WTC11 (cell line): ENCODE measurements at regions not wholly inside any gene's neighbourhood (a gene's known extent, or its start where the extent isn't known, plus 50 kb on each side); places are given as distances from the start of the nearest gene placed in this dataset.

ENCODE experiments used
- ATAC-seq: fragments of 200-7000 bp; cut with Tn5 transposase; 2 replicates; pipeline ENCODE4 v1.10.0; 2021; ENCODE audit warnings: mild to moderate bottlenecking, moderate library complexity
- CTCF ChIA-PET: fragments of 300-600 bp; sonication (Branson Sonifier 250); formaldehyde crosslinking; loops from one replicate; lab custom pipeline; 2021; ENCODE audit warnings: antibody characterized with exemption; lab: Charles Lee
- POLR2A ChIA-PET: fragments of 350-600 bp; sonication (Branson Sonifier 250); formaldehyde crosslinking; loops from one replicate; lab custom pipeline; 2021; ENCODE audit warnings: antibody characterized with exemption; lab: Charles Lee
- DNase-seq: peaks from one replicate; pipeline ENCODE4 v3.0.0; 2021; ENCODE audit warnings: low spot score
- H3K27ac Mint-ChIP-seq: 2 replicates; pipeline ENCODE4 v1.8.0; 2021; ENCODE audit warnings: mixed read lengths
- H3K27me3 Mint-ChIP-seq: 2 replicates; pipeline ENCODE4 v1.8.0; 2021; ENCODE audit warnings: low read depth, mild to moderate bottlenecking, moderate library complexity, mixed read lengths
- H3K36me3 Mint-ChIP-seq: 2 replicates; pipeline ENCODE4 v1.8.0; 2021; ENCODE audit warnings: mixed read lengths
- H3K4me1 Mint-ChIP-seq: 2 replicates; pipeline ENCODE4 v1.8.0; 2022; ENCODE audit warnings: mixed read lengths
- H3K4me3 Mint-ChIP-seq: 2 replicates; pipeline ENCODE4 v1.8.0; 2021; ENCODE audit warnings: mild to moderate bottlenecking, moderate library complexity, mixed read lengths
- H3K9me3 Mint-ChIP-seq: 2 replicates; pipeline ENCODE4 v1.8.0; 2021; ENCODE audit warnings: mixed read lengths
- AR ChIP-seq: fragments of 250-450 bp; sonication (Bioruptor Pico); IDR thresholded peaks from 2 replicates; pipeline ENCODE4 v1.9.0; 2021; ENCODE audit warnings: mild to moderate bottlenecking
- ARID4B ChIP-seq: sonication (generic); formaldehyde crosslinking; IDR thresholded peaks from 2 replicates; pipeline ENCODE4 v1.8.0; 2023; ENCODE audit warnings: missing genetic modification reagents, mild to moderate bottlenecking, borderline replicate concordance
- CBFB ChIP-seq: sonication (generic); formaldehyde crosslinking; IDR thresholded peaks from 2 replicates; pipeline ENCODE4 v1.8.1; 2022; ENCODE audit warnings: mild to moderate bottlenecking, low read depth, missing genetic modification reagents
- ESRRA ChIP-seq: sonication (generic); formaldehyde crosslinking; IDR thresholded peaks from 2 replicates; pipeline ENCODE4 v1.8.1; 2022; ENCODE audit warnings: mild to moderate bottlenecking, missing genetic modification reagents, borderline replicate concordance
- HMGXB4 ChIP-seq: sonication (generic); formaldehyde crosslinking; IDR thresholded peaks from 2 replicates; pipeline ENCODE4 v1.8.1; 2023; ENCODE audit warnings: mild to moderate bottlenecking, moderate library complexity, missing genetic modification reagents
- JUN ChIP-seq: sonication (generic); formaldehyde crosslinking; IDR thresholded peaks from 2 replicates; pipeline ENCODE4 v1.8.0; 2023; ENCODE audit warnings: mild to moderate bottlenecking, missing genetic modification reagents
- NFYB ChIP-seq: sonication (generic); formaldehyde crosslinking; conservative IDR thresholded peaks from 2 replicates; pipeline ENCODE4 v1.8.0; 2022; ENCODE audit warnings: low read depth, missing genetic modification reagents
- PRDM15 ChIP-seq: sonication (generic); formaldehyde crosslinking; IDR thresholded peaks from 2 replicates; pipeline ENCODE4 v1.8.0; 2022; ENCODE audit warnings: missing genetic modification reagents
- SP1 ChIP-seq: sonication (generic); formaldehyde crosslinking; conservative IDR thresholded peaks from 2 replicates; pipeline ENCODE4 v1.8.1; 2022; ENCODE audit warnings: missing genetic modification reagents
- TCF7 ChIP-seq: sonication (generic); formaldehyde crosslinking; IDR thresholded peaks from 2 replicates; pipeline ENCODE4 v1.8.0; 2022; ENCODE audit warnings: mild to moderate bottlenecking, low read depth, missing genetic modification reagents, moderate library complexity
- ZBTB21 ChIP-seq: sonication (generic); formaldehyde crosslinking; IDR thresholded peaks from 2 replicates; pipeline ENCODE4 v1.8.1; 2023; ENCODE audit warnings: mild to moderate bottlenecking, missing genetic modification reagents, borderline replicate concordance
- TF ChIP-seq, protein P1 (sequence below): sonication (generic); formaldehyde crosslinking; IDR thresholded peaks from 2 replicates; pipeline ENCODE4 v1.8.0; 2023; ENCODE audit warnings: mild to moderate bottlenecking, missing genetic modification reagents
- TF ChIP-seq, protein P2 (sequence below): sonication (generic); formaldehyde crosslinking; IDR thresholded peaks from 2 replicates; pipeline ENCODE4 v1.8.1; 2022; ENCODE audit warnings: low read depth, mild to moderate bottlenecking, moderate library complexity, missing genetic modification reagents, borderline replicate concordance
- TF ChIP-seq, protein P3 (sequence below): sonication (generic); formaldehyde crosslinking; IDR thresholded peaks from 2 replicates; pipeline ENCODE4 v1.8.1; 2023; ENCODE audit warnings: mild to moderate bottlenecking, missing genetic modification reagents

DNA sequence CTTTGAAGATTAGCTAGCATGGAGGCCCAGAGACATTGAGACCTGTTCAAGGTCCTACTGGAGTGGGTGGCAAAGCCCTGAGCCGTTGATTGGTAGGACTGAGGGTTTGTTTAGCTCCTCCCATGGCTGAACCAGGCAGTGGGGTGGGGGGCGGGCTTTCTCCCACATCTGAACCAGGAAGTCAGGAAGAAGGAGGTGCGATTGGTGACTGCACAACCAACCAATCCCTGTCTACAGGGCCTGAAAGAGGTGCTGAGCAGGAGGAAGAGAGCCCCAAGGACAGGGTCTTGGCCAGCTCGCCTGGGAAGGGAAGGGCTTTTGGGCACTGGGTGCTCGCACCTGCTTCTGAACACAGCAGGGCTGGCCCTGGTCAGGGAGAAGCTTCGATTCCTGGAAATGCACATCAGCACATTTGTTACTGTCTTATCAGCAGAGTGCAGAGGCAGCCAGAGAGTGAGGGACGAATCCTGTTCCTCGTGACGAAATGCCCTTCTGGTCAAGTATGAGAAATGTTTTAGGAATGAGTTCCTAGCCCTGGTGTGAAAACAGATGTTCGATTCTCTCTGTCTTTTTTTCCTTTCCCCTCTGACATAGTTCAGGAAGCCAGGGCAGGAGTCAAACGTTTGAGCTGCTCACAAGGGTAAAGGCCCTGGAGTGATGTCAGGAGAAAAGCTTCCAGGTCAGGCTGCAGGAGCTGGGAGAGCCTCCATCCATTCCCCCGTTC is 294.8 kb upstream of the KLF4 start:
- DNase-seq: no peak
- POLR2A ChIA-PET: interaction anchor here (0.6 kb wide), 1 partner anchor 58 kb away, joined by 3 read pairs; no protein-coding TSS in a partner anchor
- H3K9me3 Mint-ChIP-seq: no peaks in the 10 kb centered on the region; the same call in 1 of the 2 replicates
- no peaks in the 10 kb centered on the region for H3K27me3 Mint-ChIP-seq
- H3K4me3 Mint-ChIP-seq: no peak overlapping the region
- CTCF ChIA-PET: no interaction called here
- TF ChIP-seq NFYB (CRISPR knock-in tag) (0 out of 2 replicates have a peak, but pooled peaks have one; percentile 15), SP1 (CRISPR knock-in tag) (no peak)
- H3K4me1 Mint-ChIP-seq: 0 out of 2 replicates have a peak, but pooled peaks cover 3% of the 10 kb centered on the region
- H3K27ac Mint-ChIP-seq: no peak overlapping the region
- ATAC-seq: peak; percentile 67
- H3K36me3 Mint-ChIP-seq: no peaks in the 10 kb centered on the region

GRCh38 chr9:107782789-107783188 is 293.2 kb upstream of the KLF4 start:
- Mint-ChIP-seq H3K4me1 (0 out of 2 replicates have a peak, but pooled peaks cover 3% of the 10 kb centered on the region), H3K9me3 (peaks cover 4% of the 10 kb centered on the region), H3K27ac (no peak overlapping the region), H3K4me3 (no peak overlapping the region), H3K36me3 (peaks cover 2% of the 10 kb centered on the region; the same call in 1 of the 2 replicates), H3K27me3 (no peaks in the 10 kb centered on the region)
- ChIA-PET POLR2A (no interaction called here), CTCF (no interaction called here)
- ATAC-seq (no peak), DNase-seq (no peak)
- TF ChIP-seq AR (no peak), HMGXB4 (CRISPR knock-in tag) (no peak), TCF7 (CRISPR knock-in tag) (no peak), ZBTB21 (no peak), ARID4B (no peak), PRDM15 (CRISPR knock-in tag) (no peak), CBFB (CRISPR knock-in tag) (no peak), ESRRA (no peak), SP1 (CRISPR knock-in tag) (no peak), JUN (CRISPR knock-in tag) (no peak)
- TF ChIP-seq, protein P1, sequence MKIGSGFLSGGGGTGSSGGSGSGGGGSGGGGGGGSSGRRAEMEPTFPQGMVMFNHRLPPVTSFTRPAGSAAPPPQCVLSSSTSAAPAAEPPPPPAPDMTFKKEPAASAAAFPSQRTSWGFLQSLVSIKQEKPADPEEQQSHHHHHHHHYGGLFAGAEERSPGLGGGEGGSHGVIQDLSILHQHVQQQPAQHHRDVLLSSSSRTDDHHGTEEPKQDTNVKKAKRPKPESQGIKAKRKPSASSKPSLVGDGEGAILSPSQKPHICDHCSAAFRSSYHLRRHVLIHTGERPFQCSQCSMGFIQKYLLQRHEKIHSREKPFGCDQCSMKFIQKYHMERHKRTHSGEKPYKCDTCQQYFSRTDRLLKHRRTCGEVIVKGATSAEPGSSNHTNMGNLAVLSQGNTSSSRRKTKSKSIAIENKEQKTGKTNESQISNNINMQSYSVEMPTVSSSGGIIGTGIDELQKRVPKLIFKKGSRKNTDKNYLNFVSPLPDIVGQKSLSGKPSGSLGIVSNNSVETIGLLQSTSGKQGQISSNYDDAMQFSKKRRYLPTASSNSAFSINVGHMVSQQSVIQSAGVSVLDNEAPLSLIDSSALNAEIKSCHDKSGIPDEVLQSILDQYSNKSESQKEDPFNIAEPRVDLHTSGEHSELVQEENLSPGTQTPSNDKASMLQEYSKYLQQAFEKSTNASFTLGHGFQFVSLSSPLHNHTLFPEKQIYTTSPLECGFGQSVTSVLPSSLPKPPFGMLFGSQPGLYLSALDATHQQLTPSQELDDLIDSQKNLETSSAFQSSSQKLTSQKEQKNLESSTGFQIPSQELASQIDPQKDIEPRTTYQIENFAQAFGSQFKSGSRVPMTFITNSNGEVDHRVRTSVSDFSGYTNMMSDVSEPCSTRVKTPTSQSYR (CRISPR knock-in tag): no peak
- TF ChIP-seq, protein P2, sequence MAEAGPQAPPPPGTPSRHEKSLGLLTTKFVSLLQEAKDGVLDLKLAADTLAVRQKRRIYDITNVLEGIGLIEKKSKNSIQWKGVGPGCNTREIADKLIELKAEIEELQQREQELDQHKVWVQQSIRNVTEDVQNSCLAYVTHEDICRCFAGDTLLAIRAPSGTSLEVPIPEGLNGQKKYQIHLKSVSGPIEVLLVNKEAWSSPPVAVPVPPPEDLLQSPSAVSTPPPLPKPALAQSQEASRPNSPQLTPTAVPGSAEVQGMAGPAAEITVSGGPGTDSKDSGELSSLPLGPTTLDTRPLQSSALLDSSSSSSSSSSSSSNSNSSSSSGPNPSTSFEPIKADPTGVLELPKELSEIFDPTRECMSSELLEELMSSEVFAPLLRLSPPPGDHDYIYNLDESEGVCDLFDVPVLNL (CRISPR knock-in tag): no peak
- TF ChIP-seq, protein P3, sequence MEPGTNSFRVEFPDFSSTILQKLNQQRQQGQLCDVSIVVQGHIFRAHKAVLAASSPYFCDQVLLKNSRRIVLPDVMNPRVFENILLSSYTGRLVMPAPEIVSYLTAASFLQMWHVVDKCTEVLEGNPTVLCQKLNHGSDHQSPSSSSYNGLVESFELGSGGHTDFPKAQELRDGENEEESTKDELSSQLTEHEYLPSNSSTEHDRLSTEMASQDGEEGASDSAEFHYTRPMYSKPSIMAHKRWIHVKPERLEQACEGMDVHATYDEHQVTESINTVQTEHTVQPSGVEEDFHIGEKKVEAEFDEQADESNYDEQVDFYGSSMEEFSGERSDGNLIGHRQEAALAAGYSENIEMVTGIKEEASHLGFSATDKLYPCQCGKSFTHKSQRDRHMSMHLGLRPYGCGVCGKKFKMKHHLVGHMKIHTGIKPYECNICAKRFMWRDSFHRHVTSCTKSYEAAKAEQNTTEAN (CRISPR knock-in tag): no peak
